ENCODE measurements at regions not wholly inside any gene's neighbourhood (a gene's known extent, or its start where the extent isn't known, plus 50 kb on each side); places are given as distances from the start of the nearest gene placed in this dataset.

DNA sequence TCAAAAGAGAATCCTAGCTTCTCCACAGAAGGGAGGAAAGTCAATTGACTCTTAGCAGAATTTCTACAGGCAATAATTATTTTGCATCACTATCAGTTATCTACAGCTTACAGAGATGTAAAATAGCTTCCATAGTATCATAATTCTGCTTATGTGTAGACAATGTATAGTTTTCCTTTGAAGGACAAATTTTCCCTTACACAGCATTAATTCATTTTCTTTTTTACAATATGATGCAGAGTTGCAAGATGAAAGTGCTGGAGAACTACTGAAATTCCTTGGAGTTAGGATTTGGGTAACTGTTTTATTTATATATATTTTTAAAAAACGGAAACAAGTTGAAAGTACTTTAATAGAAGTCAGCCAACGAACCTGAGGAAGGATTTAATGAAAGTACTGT is 111.0 kb upstream of the CPHXL start:
- H3K27me3 ChIP-seq (ENCODE audit: control insufficient read depth, insufficient read depth, low read length) = peaks cover 94% of the 10 kb centered on the region
- H3K4me3 ChIP-seq (ENCODE audit: low read depth, low read length) = no peak overlapping the region
- no peaks in the 10 kb centered on the region for H3K36me3 ChIP-seq (ENCODE audit: control insufficient read depth, insufficient read depth, low read length)
- H3K9ac ChIP-seq (ENCODE audit: low read length) = no peak overlapping the region
- peaks cover 3% of the 10 kb centered on the region; the same call in 1 of the 2 replicates for H3K9me3 ChIP-seq (ENCODE audit: control insufficient read depth, insufficient read depth, low read depth, low read length)
- no peak overlapping the region for H3K27ac ChIP-seq (ENCODE audit: low read depth, low read length)
- H3K4me1 ChIP-seq (ENCODE audit: control insufficient read depth, insufficient read depth, low read length) = peaks cover 10% of the 10 kb centered on the region

DNA sequence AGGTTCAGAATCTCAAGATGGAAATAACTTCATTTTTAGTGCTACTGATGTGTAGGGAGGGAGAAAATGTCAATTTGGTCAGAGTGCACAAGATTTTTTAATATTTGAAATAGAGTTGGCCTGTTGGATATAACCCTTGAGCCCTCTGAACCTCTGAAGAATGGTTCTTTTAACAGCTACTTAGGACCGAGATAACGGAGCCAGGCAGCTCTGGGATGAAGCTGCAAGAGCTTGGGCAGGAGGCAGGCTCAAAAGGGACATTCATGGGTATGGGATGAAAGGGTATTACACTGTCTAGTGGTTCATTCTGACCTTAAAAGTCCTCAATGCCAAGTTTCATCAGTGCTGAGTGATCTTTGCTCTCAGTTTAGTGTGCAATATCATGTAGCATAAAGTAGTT is 111.4 kb upstream of the CPHXL start:
- peaks cover 3% of the 10 kb centered on the region; the same call in 1 of the 2 replicates for H3K9me3 ChIP-seq (ENCODE audit: control insufficient read depth, insufficient read depth, low read depth, low read length)
- peaks cover 10% of the 10 kb centered on the region for H3K4me1 ChIP-seq (ENCODE audit: control insufficient read depth, insufficient read depth, low read length)
- H3K36me3 ChIP-seq (ENCODE audit: control insufficient read depth, insufficient read depth, low read length) = no peaks in the 10 kb centered on the region
- H3K9ac ChIP-seq (ENCODE audit: low read length) = no peak overlapping the region
- peaks cover 94% of the 10 kb centered on the region for H3K27me3 ChIP-seq (ENCODE audit: control insufficient read depth, insufficient read depth, low read length)
- H3K27ac ChIP-seq (ENCODE audit: low read depth, low read length) = no peak overlapping the region
- no peak overlapping the region for H3K4me3 ChIP-seq (ENCODE audit: low read depth, low read length)

DNA sequence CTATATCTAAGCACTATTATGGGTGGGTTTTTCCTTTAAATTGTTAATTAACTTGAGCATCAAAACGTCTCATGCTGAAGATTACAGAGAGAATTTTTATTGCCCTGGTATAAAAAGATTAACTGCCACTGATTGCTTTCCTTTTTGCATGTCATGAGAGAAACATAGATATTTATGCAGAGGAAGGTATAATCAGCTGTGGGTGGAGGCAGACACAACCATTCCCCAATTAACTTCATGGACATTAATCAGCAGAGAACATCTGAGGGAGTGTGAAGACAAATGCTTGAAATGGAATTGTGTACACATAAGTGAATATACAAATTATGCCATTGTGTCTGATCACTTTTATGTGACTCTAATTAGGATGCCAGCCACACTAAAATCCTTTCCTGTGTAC is 115.2 kb upstream of the CPHXL start:
- H3K27me3 ChIP-seq (ENCODE audit: control insufficient read depth, insufficient read depth, low read length) = peaks cover 74% of the 10 kb centered on the region
- no peak overlapping the region for H3K9ac ChIP-seq (ENCODE audit: low read length)
- no peak overlapping the region for H3K4me3 ChIP-seq (ENCODE audit: low read depth, low read length)
- no peaks in the 10 kb centered on the region for H3K36me3 ChIP-seq (ENCODE audit: control insufficient read depth, insufficient read depth, low read length)
- H3K27ac ChIP-seq (ENCODE audit: low read depth, low read length) = no peak overlapping the region
- H3K4me1 ChIP-seq (ENCODE audit: control insufficient read depth, insufficient read depth, low read length) = peaks cover 2% of the 10 kb centered on the region; the same call in 1 of the 2 replicates
- H3K9me3 ChIP-seq (ENCODE audit: control insufficient read depth, insufficient read depth, low read depth, low read length) = no peaks in the 10 kb centered on the region

DNA sequence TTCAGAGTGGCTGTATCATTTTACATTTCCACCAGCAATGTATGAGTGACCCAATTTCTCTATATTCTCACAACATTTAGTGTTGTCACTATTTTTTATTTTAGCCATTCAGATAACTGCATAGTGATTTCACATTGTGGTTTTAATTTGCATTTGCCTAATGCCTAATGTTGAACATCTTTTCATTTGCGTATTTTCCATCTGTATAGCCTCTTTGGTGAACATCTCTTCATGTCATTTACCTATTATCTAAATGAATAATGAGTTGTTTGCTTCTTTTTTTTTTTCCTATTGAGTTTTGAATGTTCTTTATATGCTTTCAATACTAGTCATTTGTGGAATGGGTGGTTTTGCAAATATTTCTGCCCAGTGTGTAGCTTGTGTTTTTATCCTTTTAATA is 120.9 kb upstream of the CPHXL start:
- H3K27me3 ChIP-seq (ENCODE audit: control insufficient read depth, insufficient read depth, low read length) = peaks cover 24% of the 10 kb centered on the region; the same call in 1 of the 2 replicates
- H3K9me3 ChIP-seq (ENCODE audit: control insufficient read depth, insufficient read depth, low read depth, low read length) = no peaks in the 10 kb centered on the region
- no peak overlapping the region for H3K27ac ChIP-seq (ENCODE audit: low read depth, low read length)
- no peaks in the 10 kb centered on the region for H3K4me1 ChIP-seq (ENCODE audit: control insufficient read depth, insufficient read depth, low read length)
- no peak overlapping the region for H3K9ac ChIP-seq (ENCODE audit: low read length)
- H3K36me3 ChIP-seq (ENCODE audit: control insufficient read depth, insufficient read depth, low read length) = no peaks in the 10 kb centered on the region
- H3K4me3 ChIP-seq (ENCODE audit: low read depth, low read length) = no peak overlapping the region

DNA sequence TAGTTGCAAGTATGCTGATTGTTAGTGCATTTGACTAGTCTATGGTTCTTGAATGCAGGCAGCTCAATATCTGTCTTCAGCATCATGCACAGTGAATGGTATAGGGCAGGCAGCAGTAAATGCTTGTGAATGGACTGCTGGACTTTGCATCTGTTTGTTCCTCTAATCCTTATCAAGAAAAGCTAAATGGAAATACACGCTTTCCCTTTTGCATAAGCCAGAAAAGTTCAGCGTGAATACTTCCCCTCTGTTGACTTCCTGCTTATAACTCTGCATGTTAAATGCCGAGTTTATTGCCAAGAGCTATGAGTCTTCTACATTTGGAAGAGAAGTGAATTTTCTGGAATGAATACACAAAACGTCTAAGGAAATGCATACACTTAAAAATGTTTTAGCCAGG is 127.9 kb upstream of the CPHXL start:
- no peaks in the 10 kb centered on the region for H3K4me1 ChIP-seq (ENCODE audit: control insufficient read depth, insufficient read depth, low read length)
- no peaks in the 10 kb centered on the region; the same call in 1 of the 2 replicates for H3K27me3 ChIP-seq (ENCODE audit: control insufficient read depth, insufficient read depth, low read length)
- no peak overlapping the region for H3K9ac ChIP-seq (ENCODE audit: low read length)

DNA sequence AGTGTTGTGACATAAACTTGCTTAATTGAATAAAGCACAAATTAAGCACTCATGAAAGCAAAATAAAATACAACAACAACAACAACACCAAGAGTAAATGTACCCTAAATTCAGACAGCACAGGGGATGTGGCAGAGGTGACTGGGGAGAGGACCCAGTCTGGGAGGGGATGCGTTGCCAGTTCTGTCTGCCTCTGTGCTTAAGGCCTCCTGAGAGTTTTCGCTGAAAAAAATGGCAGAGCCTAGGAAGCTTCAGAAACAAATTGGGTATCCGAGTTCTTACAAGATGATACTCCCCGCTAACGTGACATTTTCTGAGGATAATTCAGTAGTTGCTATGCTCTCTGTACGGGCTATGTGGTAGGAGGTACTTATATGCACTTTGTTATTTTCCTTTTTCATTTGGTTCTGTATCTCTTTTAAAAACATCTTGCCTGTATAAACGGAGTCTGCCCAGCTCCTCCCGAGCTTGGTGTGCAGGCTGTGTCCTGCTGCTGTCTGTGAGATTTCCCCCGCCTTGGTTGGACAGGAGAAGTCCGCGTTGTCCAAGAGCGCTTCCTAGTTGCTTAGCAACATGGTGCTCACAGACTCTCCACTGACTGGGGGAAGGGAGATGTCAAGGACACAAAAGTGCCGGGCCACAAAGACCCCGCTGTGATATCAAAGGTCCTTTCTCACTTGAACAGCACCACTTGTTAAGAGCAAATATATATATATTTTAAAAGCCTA is 134.2 kb upstream of the CPHXL start:
- Histone ChIP-seq H3K4me3 (ENCODE audit: low read depth, low read length) (no peak overlapping the region), H3K4me1 (ENCODE audit: control insufficient read depth, insufficient read depth, low read length) (no peaks in the 10 kb centered on the region; the same call in 1 of the 2 replicates), H3K9ac (ENCODE audit: low read length) (no peak overlapping the region), H3K9me3 (ENCODE audit: control insufficient read depth, insufficient read depth, low read depth, low read length) (no peaks in the 10 kb centered on the region), H3K36me3 (ENCODE audit: control insufficient read depth, insufficient read depth, low read length) (no peaks in the 10 kb centered on the region), H3K27ac (ENCODE audit: low read depth, low read length) (no peak overlapping the region), H3K27me3 (ENCODE audit: control insufficient read depth, insufficient read depth, low read length) (peaks cover 11% of the 10 kb centered on the region; the same call in 1 of the 2 replicates)

More for the DNA sequence above, 127.9 kb upstream of the CPHXL start:
- Histone ChIP-seq H3K9me3 (ENCODE audit: control insufficient read depth, insufficient read depth, low read depth, low read length) (no peaks in the 10 kb centered on the region), H3K4me3 (ENCODE audit: low read depth, low read length) (no peak overlapping the region), H3K36me3 (ENCODE audit: control insufficient read depth, insufficient read depth, low read length) (no peaks in the 10 kb centered on the region), H3K27ac (ENCODE audit: low read depth, low read length) (no peak overlapping the region)

DNA sequence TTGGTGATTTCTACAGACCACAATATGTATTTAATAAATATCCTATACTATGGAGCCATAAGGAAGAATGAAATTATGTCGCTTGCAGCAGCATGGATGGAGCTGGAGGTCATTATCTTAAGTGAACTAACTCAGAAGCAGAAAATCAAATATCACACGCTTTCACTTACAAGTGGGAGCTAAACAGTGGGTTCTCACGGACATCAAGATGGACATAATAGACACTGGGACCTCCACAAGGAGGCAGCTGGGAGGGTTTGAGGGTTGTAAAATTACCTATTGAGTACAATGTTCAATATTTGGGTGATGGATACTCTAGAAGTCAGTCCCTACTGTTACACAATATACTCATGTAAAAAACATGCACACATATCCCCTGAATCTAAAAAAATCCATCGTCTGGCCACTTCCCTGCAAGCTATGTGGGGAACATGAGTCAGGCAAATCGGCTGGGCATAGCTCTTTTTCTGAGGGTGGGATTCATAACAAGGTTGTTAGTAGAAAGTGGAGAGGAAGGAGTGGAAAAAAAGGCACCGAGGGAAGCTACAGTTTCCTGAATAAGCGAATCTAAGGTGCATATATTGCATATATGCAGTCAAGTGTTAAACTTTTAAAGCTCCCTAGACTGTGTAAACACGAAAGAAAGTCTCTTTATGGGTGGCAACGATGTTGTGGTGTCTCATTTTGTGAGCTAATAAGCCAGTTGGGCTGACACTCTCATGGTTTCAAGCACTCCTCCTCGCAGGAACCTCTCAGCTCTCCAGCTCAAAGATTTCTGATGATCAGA is 135.2 kb upstream of the CPHXL start:
- H3K27ac ChIP-seq (ENCODE audit: low read depth, low read length) = no peak overlapping the region
- H3K27me3 ChIP-seq (ENCODE audit: control insufficient read depth, insufficient read depth, low read length) = peaks cover 11% of the 10 kb centered on the region; the same call in 1 of the 2 replicates
- no peaks in the 10 kb centered on the region for H3K36me3 ChIP-seq (ENCODE audit: control insufficient read depth, insufficient read depth, low read length)
- H3K9ac ChIP-seq (ENCODE audit: low read length) = no peak overlapping the region
- H3K4me1 ChIP-seq (ENCODE audit: control insufficient read depth, insufficient read depth, low read length) = no peaks in the 10 kb centered on the region; the same call in 1 of the 2 replicates
- no peak overlapping the region for H3K4me3 ChIP-seq (ENCODE audit: low read depth, low read length)
- H3K9me3 ChIP-seq (ENCODE audit: control insufficient read depth, insufficient read depth, low read depth, low read length) = no peaks in the 10 kb centered on the region

DNA sequence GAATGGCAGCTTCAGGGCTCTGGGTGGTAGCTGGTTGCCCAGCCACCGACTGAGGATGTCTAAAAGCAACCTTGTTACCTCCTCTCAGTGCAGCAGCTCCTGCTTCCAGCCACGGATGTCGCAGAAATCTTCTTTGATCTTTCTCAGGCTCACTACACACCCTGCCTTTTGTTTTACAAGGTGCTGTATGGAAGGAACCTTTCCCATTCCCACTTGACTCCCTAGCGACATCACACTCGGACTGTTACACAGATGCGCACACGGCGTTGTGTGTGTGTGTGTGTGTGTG is 135.8 kb upstream of the CPHXL start:
- Histone ChIP-seq H3K27me3 (ENCODE audit: control insufficient read depth, insufficient read depth, low read length) (peaks cover 11% of the 10 kb centered on the region; the same call in 1 of the 2 replicates), H3K27ac (ENCODE audit: low read depth, low read length) (no peak overlapping the region), H3K9me3 (ENCODE audit: control insufficient read depth, insufficient read depth, low read depth, low read length) (no peaks in the 10 kb centered on the region), H3K4me3 (ENCODE audit: low read depth, low read length) (no peak overlapping the region), H3K4me1 (ENCODE audit: control insufficient read depth, insufficient read depth, low read length) (no peaks in the 10 kb centered on the region; the same call in 1 of the 2 replicates), H3K36me3 (ENCODE audit: control insufficient read depth, insufficient read depth, low read length) (no peaks in the 10 kb centered on the region), H3K9ac (ENCODE audit: low read length) (no peak overlapping the region)

DNA sequence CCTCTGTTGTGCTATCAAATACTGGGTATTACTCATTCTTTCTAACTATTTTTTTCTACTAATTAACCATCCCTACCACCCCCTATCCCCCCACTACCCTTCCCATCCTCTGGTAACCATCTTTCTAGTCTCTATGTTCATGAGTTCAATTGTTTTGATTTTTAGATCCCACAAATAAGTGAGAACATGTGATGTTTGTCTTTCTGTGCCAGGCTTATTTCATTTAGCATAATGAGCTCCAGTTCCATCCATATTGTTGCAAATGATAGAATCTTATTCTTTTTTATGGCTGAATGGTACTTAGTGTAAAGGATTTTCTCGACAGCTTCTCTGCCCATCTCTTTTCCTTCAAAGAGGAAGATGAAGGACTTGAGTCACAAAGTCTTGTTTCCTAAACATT is 138.0 kb upstream of the CPHXL start:
- H3K9ac ChIP-seq (ENCODE audit: low read length) = no peak overlapping the region
- H3K4me3 ChIP-seq (ENCODE audit: low read depth, low read length) = no peak overlapping the region
- H3K27ac ChIP-seq (ENCODE audit: low read depth, low read length) = no peak overlapping the region
- no peaks in the 10 kb centered on the region; the same call in 1 of the 2 replicates for H3K4me1 ChIP-seq (ENCODE audit: control insufficient read depth, insufficient read depth, low read length)
- no peaks in the 10 kb centered on the region for H3K36me3 ChIP-seq (ENCODE audit: control insufficient read depth, insufficient read depth, low read length)
- no peaks in the 10 kb centered on the region for H3K9me3 ChIP-seq (ENCODE audit: control insufficient read depth, insufficient read depth, low read depth, low read length)
- H3K27me3 ChIP-seq (ENCODE audit: control insufficient read depth, insufficient read depth, low read length) = peaks cover 11% of the 10 kb centered on the region; the same call in 1 of the 2 replicates

DNA sequence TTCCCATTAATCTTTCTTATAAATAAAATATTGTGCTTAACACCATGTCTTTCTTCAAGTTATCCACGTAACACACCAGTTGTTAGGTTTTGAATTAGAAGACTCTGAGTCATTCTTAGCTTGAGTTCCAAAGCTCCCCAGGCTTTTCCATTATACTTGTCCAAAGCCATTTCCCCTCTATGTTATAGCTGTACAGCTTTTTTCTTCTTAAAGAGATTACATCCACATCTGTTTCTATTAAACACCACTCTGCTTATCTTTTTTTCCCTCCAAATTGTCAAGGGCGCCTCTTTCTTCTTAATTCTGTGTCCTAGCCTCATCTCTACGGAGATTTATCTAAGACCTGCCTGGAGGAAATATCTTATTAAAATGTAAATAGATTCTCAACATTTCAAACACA is 139.4 kb upstream of the CPHXL start:
- H3K27ac ChIP-seq (ENCODE audit: low read depth, low read length) = no peak overlapping the region
- H3K27me3 ChIP-seq (ENCODE audit: control insufficient read depth, insufficient read depth, low read length) = peaks cover 4% of the 10 kb centered on the region; the same call in 1 of the 2 replicates
- H3K9me3 ChIP-seq (ENCODE audit: control insufficient read depth, insufficient read depth, low read depth, low read length) = no peaks in the 10 kb centered on the region
- no peaks in the 10 kb centered on the region for H3K4me1 ChIP-seq (ENCODE audit: control insufficient read depth, insufficient read depth, low read length)
- H3K9ac ChIP-seq (ENCODE audit: low read length) = no peak overlapping the region
- no peaks in the 10 kb centered on the region for H3K36me3 ChIP-seq (ENCODE audit: control insufficient read depth, insufficient read depth, low read length)
- no peak overlapping the region for H3K4me3 ChIP-seq (ENCODE audit: low read depth, low read length)

Measured in HUES6 (cell line).